DND-41 (cell line): ENCODE measurements at regions not wholly inside any gene's neighbourhood (a gene's known extent, or its start where the extent isn't known, plus 50 kb on each side); places are given as distances from the start of the nearest gene placed in this dataset.

Experiments used
- ATAC-seq: fragments of 200-7000 bp; cut with Tn5 transposase; 3 replicates; pipeline ENCODE4 v1.9.1; 2021; ENCODE audit warnings: low read depth; ENCODE audit not compliant: insufficient read depth
- DNase-seq: peaks from one replicate; pipeline ENCODE4 v3.0.0-alpha.2; 2020
- H2AFZ ChIP-seq: 2 replicates; pipeline ENCODE4 v1.6.0; 2012; ENCODE audit warnings: low read depth, low read length
- H3K27ac ChIP-seq: 2 replicates; pipeline ENCODE4 v1.5.1; 2012; ENCODE audit warnings: low read length, inconsistent platforms
- H3K27me3 ChIP-seq: fragments of 200-600 bp; sonication (generic); 2 replicates; pipeline ENCODE4 v1.6.0; 2012; ENCODE audit warnings: low read length, mild to moderate bottlenecking, inconsistent platforms; ENCODE audit not compliant: insufficient read depth, poor library complexity
- H3K36me3 ChIP-seq: 2 replicates; pipeline ENCODE4 v1.5.1; 2012; ENCODE audit warnings: low read length, inconsistent platforms; ENCODE audit not compliant: insufficient read depth
- H3K4me1 ChIP-seq: 2 replicates; pipeline ENCODE4 v1.5.1; 2012; ENCODE audit warnings: mild to moderate bottlenecking, low read length; ENCODE audit not compliant: insufficient read depth
- H3K4me2 ChIP-seq: 2 replicates; pipeline ENCODE4 v1.6.0; 2012; ENCODE audit warnings: mild to moderate bottlenecking, moderate library complexity, low read length, inconsistent platforms; ENCODE audit not compliant: insufficient read depth
- H3K4me3 ChIP-seq, 2 experiments: fragments of 200-600 bp in 1 of 2; shearing (Covaris generic) in 1 of 2; 2 replicates each; pipeline ENCODE4 v1.5.1; 2012 to 2016; ENCODE audit warnings: inconsistent platforms in 2 of 2, low read length in 2 of 2, mild to moderate bottlenecking in 2 of 2, low read depth in 1 of 2, moderate library complexity in 1 of 2
- H3K79me2 ChIP-seq: 2 replicates; pipeline ENCODE4 v1.6.0; 2012; ENCODE audit warnings: low read length, inconsistent platforms; ENCODE audit not compliant: insufficient read depth
- H3K9ac ChIP-seq: 2 replicates; pipeline ENCODE4 v1.6.0; 2012; ENCODE audit warnings: low read depth, mild to moderate bottlenecking, inconsistent platforms, low read length, moderate library complexity
- H3K9me3 ChIP-seq: 2 replicates; pipeline ENCODE4 v1.5.1; 2012; ENCODE audit warnings: low read length, moderate library complexity, mild to moderate bottlenecking, inconsistent platforms; ENCODE audit not compliant: insufficient read depth, severe bottlenecking
- H4K20me1 ChIP-seq: 2 replicates; pipeline ENCODE4 v1.6.0; 2012; ENCODE audit warnings: low read length; ENCODE audit not compliant: insufficient read depth
- CTCF ChIP-seq: IDR thresholded peaks from 2 replicates; pipeline ENCODE4 v1.5.1; 2012; ENCODE audit warnings: borderline replicate concordance, low read length, moderate library complexity, mild to moderate bottlenecking; ENCODE audit not compliant: poor library complexity, severe bottlenecking; ENCODE audit errors: extremely low read depth
- EZH2 ChIP-seq: IDR thresholded peaks from 3 replicates; pipeline ENCODE4 v1.6.1; 2012; ENCODE audit warnings: borderline replicate concordance, low read depth, mild to moderate bottlenecking, moderate library complexity, low read length, inconsistent platforms; ENCODE audit not compliant: severe bottlenecking

DNA sequence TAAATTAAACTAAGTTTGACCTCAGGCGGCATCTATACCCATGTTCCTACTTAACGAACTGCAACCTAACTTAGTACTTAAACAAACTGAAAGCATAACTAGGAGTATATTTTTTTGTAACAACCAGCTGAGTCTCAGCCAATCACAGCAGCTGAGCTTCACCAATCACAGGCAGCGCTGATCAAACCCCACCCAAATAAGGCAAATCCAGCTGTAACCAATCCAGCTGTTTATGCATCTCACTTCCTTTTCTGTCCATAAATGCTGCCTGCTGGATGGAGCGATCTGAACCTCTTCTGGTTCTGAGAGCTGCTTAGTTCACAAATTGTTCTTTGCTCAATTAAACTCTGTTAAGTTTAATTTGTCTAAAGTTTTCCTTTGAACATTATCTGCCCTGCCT is 131.3 kb downstream of the PMP22 start:
- no peaks in the 10 kb centered on the region for H3K4me1 ChIP-seq
- H3K9ac ChIP-seq: no peak overlapping the region
- no peak overlapping the region for H3K4me3 ChIP-seq
- DNase-seq: no peak
- H3K27me3 ChIP-seq: no peaks in the 10 kb centered on the region
- no peak overlapping the region for H3K4me2 ChIP-seq
- no peaks in the 10 kb centered on the region for H4K20me1 ChIP-seq
- H3K9me3 ChIP-seq: no peaks in the 10 kb centered on the region
- no peak for TF ChIP-seq CTCF
- no peak for TF ChIP-seq EZH2
- H2AFZ ChIP-seq: no peak overlapping the region
- H3K79me2 ChIP-seq: no peaks in the 10 kb centered on the region
- no peaks in the 10 kb centered on the region for H3K36me3 ChIP-seq
- no peak for ATAC-seq
- H3K27ac ChIP-seq: no peak overlapping the region

DNA sequence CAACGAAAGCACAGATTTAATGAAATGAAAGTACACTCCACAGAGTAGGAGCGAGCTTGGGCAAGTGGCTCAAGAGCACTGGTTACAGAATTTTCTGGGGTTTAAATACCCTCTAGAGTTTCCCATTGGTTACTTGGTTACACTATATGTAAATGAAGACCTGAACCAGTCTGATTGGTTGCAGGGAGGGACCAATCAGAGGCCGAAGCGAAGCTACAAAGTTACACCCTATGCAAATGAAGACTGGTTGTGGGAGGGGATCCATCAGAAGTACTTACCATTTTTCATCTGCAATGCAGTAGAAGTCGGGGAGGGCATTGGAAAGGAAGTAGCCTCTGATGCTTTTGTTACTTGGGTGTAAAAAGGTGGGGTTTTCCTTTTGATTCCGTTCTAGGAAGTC is 132.0 kb downstream of the PMP22 start:
- no peak for TF ChIP-seq EZH2
- no peak for TF ChIP-seq CTCF
- Histone ChIP-seq H3K27ac (no peak overlapping the region), H3K4me3 (no peak overlapping the region), H3K79me2 (no peaks in the 10 kb centered on the region), H3K27me3 (no peaks in the 10 kb centered on the region), H4K20me1 (no peaks in the 10 kb centered on the region), H3K4me1 (no peaks in the 10 kb centered on the region), H3K36me3 (no peaks in the 10 kb centered on the region), H3K9me3 (no peaks in the 10 kb centered on the region), H3K4me2 (no peak overlapping the region), H2AFZ (no peak overlapping the region), H3K9ac (no peak overlapping the region)
- ATAC-seq (no peak), DNase-seq (no peak)

GRCh38 chr17:15130426-15130825 is 134.7 kb downstream of the PMP22 start:
- Histone ChIP-seq H3K9me3 (no peaks in the 10 kb centered on the region), H3K27ac (no peak overlapping the region), H3K4me2 (no peak overlapping the region), H3K79me2 (no peaks in the 10 kb centered on the region), H3K36me3 (no peaks in the 10 kb centered on the region), H4K20me1 (no peaks in the 10 kb centered on the region), H3K9ac (no peak overlapping the region), H3K27me3 (no peaks in the 10 kb centered on the region), H3K4me3 (no peak overlapping the region), H3K4me1 (no peaks in the 10 kb centered on the region), H2AFZ (no peak overlapping the region)
- ATAC-seq: no peak
- no peak for TF ChIP-seq EZH2
- no peak for TF ChIP-seq CTCF
- no peak for DNase-seq

GRCh38 chr17:15129986-15130385 is 135.1 kb downstream of the PMP22 start:
- Histone ChIP-seq H3K27me3 (no peaks in the 10 kb centered on the region), H3K4me1 (no peaks in the 10 kb centered on the region), H3K79me2 (no peaks in the 10 kb centered on the region), H2AFZ (no peak overlapping the region), H3K36me3 (no peaks in the 10 kb centered on the region), H3K27ac (no peak overlapping the region), H4K20me1 (no peaks in the 10 kb centered on the region), H3K9ac (no peak overlapping the region), H3K4me2 (no peak overlapping the region), H3K9me3 (no peaks in the 10 kb centered on the region), H3K4me3 (no peak overlapping the region)
- DNase-seq: no peak
- no peak for TF ChIP-seq EZH2
- TF ChIP-seq CTCF: no peak
- no peak for ATAC-seq
